ENCODE measurements at regions not wholly inside any gene's neighbourhood (a gene's known extent, or its start where the extent isn't known, plus 50 kb on each side); places are given as distances from the start of the nearest gene placed in this dataset.
A peak's percentile ranks its signal among the peaks of the same experiment; 100 is the strongest.

- no peaks in the 10 kb centered on the region for H3K9me3 ChIP-seq (ENCODE audit: control insufficient read depth, low read length)
- no peak for TF ChIP-seq CTCF (IDR thresholded peaks at IDR 0.05)
- H3K27me3 ChIP-seq (ENCODE audit: control insufficient read depth, insufficient read depth, low read length): no peaks in the 10 kb centered on the region
- no peak overlapping the region for H3K4me3 ChIP-seq (ENCODE audit: low read depth, low read length)
- H3K4me2 ChIP-seq (ENCODE audit: low read length): no peak overlapping the region
- no peak overlapping the region for H3K9ac ChIP-seq
- H3K27ac ChIP-seq: no peak overlapping the region
- no peaks in the 10 kb centered on the region for H3K79me2 ChIP-seq
- no peaks in the 10 kb centered on the region for H3K4me1 ChIP-seq
- no peaks in the 10 kb centered on the region for H3K36me3 ChIP-seq (ENCODE audit: control insufficient read depth, insufficient read depth, low read length)
- no peak overlapping the region for H2AFZ ChIP-seq
Observed at GRCh38 chr9:87357600-87357999, 140.1 kb upstream of the DAPK1 start.

GRCh38 chr9:87359264-87359663, 138.4 kb upstream of the DAPK1 start:
- Histone ChIP-seq H3K27ac (no peak overlapping the region), H3K9me3 (ENCODE audit: control insufficient read depth, low read length) (no peaks in the 10 kb centered on the region), H3K9ac (no peak overlapping the region), H3K27me3 (ENCODE audit: control insufficient read depth, insufficient read depth, low read length) (no peaks in the 10 kb centered on the region), H3K79me2 (no peaks in the 10 kb centered on the region), H3K4me1 (no peaks in the 10 kb centered on the region), H3K36me3 (ENCODE audit: control insufficient read depth, insufficient read depth, low read length) (no peaks in the 10 kb centered on the region), H2AFZ (no peak overlapping the region), H3K4me3 (ENCODE audit: low read depth, low read length) (no peak overlapping the region), H3K4me2 (ENCODE audit: low read length) (no peak overlapping the region)
- no peak for TF ChIP-seq CTCF (IDR thresholded peaks at IDR 0.05)

- no peak overlapping the region for H3K4me3 ChIP-seq (ENCODE audit: low read depth, low read length)
- no peak overlapping the region for H3K9ac ChIP-seq
- no peaks in the 10 kb centered on the region for H3K9me3 ChIP-seq (ENCODE audit: control insufficient read depth, low read length)
- no peak overlapping the region for H3K27ac ChIP-seq
- H3K4me1 ChIP-seq: no peaks in the 10 kb centered on the region
- no peak overlapping the region for H3K4me2 ChIP-seq (ENCODE audit: low read length)
- H2AFZ ChIP-seq: no peak overlapping the region
- no peaks in the 10 kb centered on the region for H3K79me2 ChIP-seq
- TF ChIP-seq CTCF (IDR thresholded peaks at IDR 0.05): no peak
- no peaks in the 10 kb centered on the region for H3K36me3 ChIP-seq (ENCODE audit: control insufficient read depth, insufficient read depth, low read length)
- no peaks in the 10 kb centered on the region for H3K27me3 ChIP-seq (ENCODE audit: control insufficient read depth, insufficient read depth, low read length)
Observed at GRCh38 chr9:87359958-87360601, 137.6 kb upstream of the DAPK1 start.

GRCh38 chr9:87370049-87370685, 127.5 kb upstream of the DAPK1 start:
- Histone ChIP-seq H3K4me3 (ENCODE audit: low read depth, low read length) (no peak overlapping the region), H3K36me3 (ENCODE audit: control insufficient read depth, insufficient read depth, low read length) (no peaks in the 10 kb centered on the region), H3K4me1 (no peaks in the 10 kb centered on the region), H3K27me3 (ENCODE audit: control insufficient read depth, insufficient read depth, low read length) (no peaks in the 10 kb centered on the region), H2AFZ (peak overlapping the region; percentile 46), H3K27ac (no peak overlapping the region), H3K9ac (no peak overlapping the region), H3K4me2 (ENCODE audit: low read length) (no peak overlapping the region), H3K9me3 (ENCODE audit: control insufficient read depth, low read length) (no peaks in the 10 kb centered on the region), H3K79me2 (no peaks in the 10 kb centered on the region)
- TF ChIP-seq CTCF (IDR thresholded peaks at IDR 0.05): no peak
